Osteocyte (in vitro differentiated cells): ENCODE measurements at regions not wholly inside any gene's neighbourhood (a gene's known extent, or its start where the extent isn't known, plus 50 kb on each side); places are given as distances from the start of the nearest gene placed in this dataset.

ENCODE experiments used
- DNase-seq: peaks from one replicate; pipeline ENCODE4 v3.0.0; 2021; ENCODE audit warnings: mixed read lengths; ENCODE audit not compliant: unreplicated experiment; ENCODE audit errors: extremely low spot score
- H3K27ac Mint-ChIP-seq: one replicate; pipeline ENCODE4 v1.8.0; 2021; ENCODE audit warnings: mild to moderate bottlenecking, mixed read lengths; ENCODE audit not compliant: unreplicated experiment
- H3K27me3 Mint-ChIP-seq: one replicate; pipeline ENCODE4 v1.8.0; 2021; ENCODE audit warnings: mixed read lengths; ENCODE audit not compliant: unreplicated experiment
- H3K36me3 Mint-ChIP-seq: one replicate; pipeline ENCODE4 v1.8.0; 2021; ENCODE audit warnings: mixed read lengths; ENCODE audit not compliant: unreplicated experiment
- H3K4me1 Mint-ChIP-seq: one replicate; pipeline ENCODE4 v1.8.0; 2021; ENCODE audit warnings: mixed read lengths; ENCODE audit not compliant: unreplicated experiment
- H3K4me3 Mint-ChIP-seq: one replicate; pipeline ENCODE4 v1.8.0; 2021; ENCODE audit warnings: mild to moderate bottlenecking, moderate library complexity, mixed read lengths; ENCODE audit not compliant: unreplicated experiment
- H3K9me3 Mint-ChIP-seq: one replicate; pipeline ENCODE4 v1.8.0; 2021; ENCODE audit warnings: mixed read lengths; ENCODE audit not compliant: unreplicated experiment
- TF ChIP-seq, protein P1 (sequence below): fragments of 200-600 bp; sonication (generic); IDR thresholded peaks from 2 replicates; pipeline ENCODE4 v1.5.0; 2021; ENCODE audit warnings: antibody characterized with exemption, mild to moderate bottlenecking, moderate library complexity

DNA sequence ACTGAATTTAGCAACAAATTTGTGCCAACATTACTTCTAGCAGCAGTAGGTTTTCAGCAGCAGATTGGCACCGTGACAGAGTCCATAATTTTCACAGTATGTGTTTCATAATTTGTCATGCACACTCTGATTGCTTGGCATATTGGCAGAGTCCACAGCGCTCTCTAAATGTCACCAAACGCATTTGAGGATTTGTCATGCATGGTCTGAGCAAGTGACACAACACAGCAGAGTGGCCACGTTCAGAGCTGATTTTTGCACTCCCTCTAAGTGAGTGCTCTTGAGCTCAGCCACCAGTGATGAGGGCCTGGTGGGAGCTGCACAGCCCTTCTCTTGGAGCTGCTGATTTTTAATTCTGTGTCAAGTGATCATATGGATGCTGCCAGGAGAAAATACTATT, 1270.8 kb downstream of the ROBO1 start:
- Mint-ChIP-seq H3K4me1 (no peaks in the 10 kb centered on the region), H3K9me3 (no peaks in the 10 kb centered on the region), H3K27me3 (peaks cover 22% of the 10 kb centered on the region), H3K27ac (no peak overlapping the region), H3K4me3 (no peak overlapping the region), H3K36me3 (no peaks in the 10 kb centered on the region)
- TF ChIP-seq, protein P1, sequence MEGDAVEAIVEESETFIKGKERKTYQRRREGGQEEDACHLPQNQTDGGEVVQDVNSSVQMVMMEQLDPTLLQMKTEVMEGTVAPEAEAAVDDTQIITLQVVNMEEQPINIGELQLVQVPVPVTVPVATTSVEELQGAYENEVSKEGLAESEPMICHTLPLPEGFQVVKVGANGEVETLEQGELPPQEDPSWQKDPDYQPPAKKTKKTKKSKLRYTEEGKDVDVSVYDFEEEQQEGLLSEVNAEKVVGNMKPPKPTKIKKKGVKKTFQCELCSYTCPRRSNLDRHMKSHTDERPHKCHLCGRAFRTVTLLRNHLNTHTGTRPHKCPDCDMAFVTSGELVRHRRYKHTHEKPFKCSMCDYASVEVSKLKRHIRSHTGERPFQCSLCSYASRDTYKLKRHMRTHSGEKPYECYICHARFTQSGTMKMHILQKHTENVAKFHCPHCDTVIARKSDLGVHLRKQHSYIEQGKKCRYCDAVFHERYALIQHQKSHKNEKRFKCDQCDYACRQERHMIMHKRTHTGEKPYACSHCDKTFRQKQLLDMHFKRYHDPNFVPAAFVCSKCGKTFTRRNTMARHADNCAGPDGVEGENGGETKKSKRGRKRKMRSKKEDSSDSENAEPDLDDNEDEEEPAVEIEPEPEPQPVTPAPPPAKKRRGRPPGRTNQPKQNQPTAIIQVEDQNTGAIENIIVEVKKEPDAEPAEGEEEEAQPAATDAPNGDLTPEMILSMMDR = no peak
- DNase-seq = no peak

DNA sequence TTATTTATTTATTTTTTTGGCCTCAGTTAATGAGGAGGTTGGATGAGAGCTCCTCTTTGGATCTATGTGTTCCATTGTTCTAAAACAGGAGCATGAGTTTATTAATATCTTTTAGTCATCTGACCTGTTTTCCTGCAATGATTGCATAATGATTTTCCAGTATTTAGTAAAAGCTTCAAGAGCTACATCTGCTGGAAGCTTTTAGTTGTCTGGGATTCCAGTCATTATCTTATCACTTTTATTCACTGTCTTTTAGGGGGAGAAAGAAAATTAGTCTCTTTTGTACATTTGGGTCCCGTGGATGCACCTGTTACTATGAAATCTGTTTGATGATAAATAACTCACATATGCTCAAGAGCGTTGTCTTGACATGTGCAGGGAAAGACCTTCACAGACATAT, 1270.0 kb downstream of the ROBO1 start:
- no peaks in the 10 kb centered on the region for H3K9me3 Mint-ChIP-seq
- DNase-seq = no peak
- H3K27ac Mint-ChIP-seq = no peak overlapping the region
- peaks cover 22% of the 10 kb centered on the region for H3K27me3 Mint-ChIP-seq
- H3K36me3 Mint-ChIP-seq = no peaks in the 10 kb centered on the region
- H3K4me1 Mint-ChIP-seq = no peaks in the 10 kb centered on the region
- TF ChIP-seq, protein P1 = no peak
- H3K4me3 Mint-ChIP-seq = no peak overlapping the region

DNA sequence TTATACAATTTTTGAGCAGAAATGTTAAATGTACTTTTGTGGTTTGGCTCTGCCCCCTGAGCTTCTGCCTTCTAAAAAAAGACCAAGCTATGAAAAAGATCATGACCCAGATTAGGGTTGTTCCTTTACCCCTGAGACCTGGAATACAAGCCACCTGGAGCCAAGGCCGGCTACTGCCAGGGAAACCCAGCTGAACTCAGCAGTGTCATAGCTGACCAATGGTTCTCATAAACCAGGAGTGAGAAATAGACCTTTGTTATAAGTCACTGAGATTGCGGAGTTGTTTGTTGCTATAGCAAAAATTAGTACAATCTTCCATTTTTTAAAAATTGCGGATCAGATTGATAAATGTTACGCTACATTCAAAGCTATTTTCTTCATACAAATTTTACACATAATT, 1261.7 kb downstream of the ROBO1 start:
- DNase-seq = no peak
- peaks cover 11% of the 10 kb centered on the region for H3K4me1 Mint-ChIP-seq
- no peak overlapping the region for H3K4me3 Mint-ChIP-seq
- no peak overlapping the region for H3K27ac Mint-ChIP-seq
- TF ChIP-seq, protein P1 = no peak
- no peaks in the 10 kb centered on the region for H3K36me3 Mint-ChIP-seq
- no peaks in the 10 kb centered on the region for H3K27me3 Mint-ChIP-seq
- no peaks in the 10 kb centered on the region for H3K9me3 Mint-ChIP-seq

DNA sequence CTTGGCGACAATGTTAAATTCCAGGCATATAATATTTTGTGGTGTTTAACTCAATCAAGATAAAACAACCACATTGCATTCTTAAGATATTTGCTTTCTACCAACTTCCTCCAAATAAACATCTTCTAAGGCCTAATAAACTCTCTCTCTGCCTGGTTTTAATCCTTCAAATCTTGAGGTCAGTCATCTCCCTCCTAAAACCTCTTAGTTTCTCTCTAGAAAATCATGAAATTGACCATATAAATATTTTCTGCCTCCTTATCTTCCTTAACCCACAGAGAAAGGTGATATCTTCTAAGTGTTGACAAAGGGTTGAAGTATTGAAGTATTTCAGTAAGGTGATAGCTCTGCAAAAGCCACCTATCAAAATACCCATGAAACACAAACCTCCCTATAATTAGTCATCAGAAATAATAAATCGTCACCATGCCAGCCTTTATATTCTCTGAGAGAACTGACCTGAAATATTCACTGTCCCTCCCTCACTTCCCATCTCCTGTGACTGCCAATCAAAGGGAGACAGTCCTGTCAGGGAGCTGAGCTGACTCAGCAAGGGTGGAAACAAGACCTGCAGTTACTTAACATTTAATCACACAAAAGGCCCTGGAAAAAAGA, 1261.1 kb downstream of the ROBO1 start:
- TF ChIP-seq, protein P1 = no peak
- no peak for DNase-seq
- Mint-ChIP-seq H3K27ac (no peak overlapping the region), H3K4me1 (peaks cover 11% of the 10 kb centered on the region), H3K27me3 (no peaks in the 10 kb centered on the region), H3K36me3 (no peaks in the 10 kb centered on the region), H3K9me3 (no peaks in the 10 kb centered on the region), H3K4me3 (no peak overlapping the region)

DNA sequence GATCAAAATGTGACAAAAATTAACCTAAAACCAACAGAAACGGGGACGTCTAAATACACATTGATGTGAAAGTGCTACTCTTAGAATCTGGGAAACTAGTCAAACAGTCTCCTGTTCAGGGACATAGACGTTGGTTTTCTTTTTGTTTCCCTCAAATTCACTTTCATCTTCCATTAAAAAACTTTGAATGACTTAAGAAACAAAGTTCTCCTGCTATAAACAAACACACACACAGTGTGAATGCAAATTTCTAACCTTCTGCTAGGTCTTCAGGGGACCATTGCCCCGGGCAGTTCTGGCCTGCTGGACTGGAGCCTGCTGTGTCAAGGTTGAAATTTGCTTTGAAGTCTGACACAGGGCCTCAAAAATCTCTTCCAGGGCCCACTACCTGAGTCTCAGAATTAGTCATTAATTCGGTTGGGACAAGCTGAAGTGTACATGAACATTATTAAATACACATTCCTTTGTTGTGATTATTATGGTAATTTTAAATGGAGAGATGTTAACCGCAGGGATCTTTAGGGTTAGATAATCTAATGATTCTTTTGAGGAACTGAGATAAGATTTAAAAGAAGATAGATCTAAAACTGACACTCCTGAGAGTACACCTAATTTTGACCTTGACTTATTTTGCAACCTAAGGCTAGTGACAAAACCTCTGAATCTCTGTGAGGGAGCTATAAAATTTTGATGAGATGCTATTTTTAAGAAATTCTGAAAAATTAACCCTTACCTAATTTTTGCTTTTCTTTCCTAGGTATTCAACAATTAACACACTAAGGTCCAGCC, 1260.4 kb downstream of the ROBO1 start:
- Mint-ChIP-seq H3K27me3 (no peaks in the 10 kb centered on the region), H3K9me3 (no peaks in the 10 kb centered on the region), H3K36me3 (no peaks in the 10 kb centered on the region), H3K4me3 (no peak overlapping the region), H3K4me1 (peaks cover 11% of the 10 kb centered on the region), H3K27ac (no peak overlapping the region)
- no peak for DNase-seq
- TF ChIP-seq, protein P1 = no peak
